ENCODE measurements at regions not wholly inside any gene's neighbourhood (a gene's known extent, or its start where the extent isn't known, plus 50 kb on each side); places are given as distances from the start of the nearest gene placed in this dataset.
"Not testable (repeated sequence)": the region's sequence is repeated elsewhere in the genome, so short reads cannot be mapped to it uniquely, and the experiment has no call there.

DNA sequence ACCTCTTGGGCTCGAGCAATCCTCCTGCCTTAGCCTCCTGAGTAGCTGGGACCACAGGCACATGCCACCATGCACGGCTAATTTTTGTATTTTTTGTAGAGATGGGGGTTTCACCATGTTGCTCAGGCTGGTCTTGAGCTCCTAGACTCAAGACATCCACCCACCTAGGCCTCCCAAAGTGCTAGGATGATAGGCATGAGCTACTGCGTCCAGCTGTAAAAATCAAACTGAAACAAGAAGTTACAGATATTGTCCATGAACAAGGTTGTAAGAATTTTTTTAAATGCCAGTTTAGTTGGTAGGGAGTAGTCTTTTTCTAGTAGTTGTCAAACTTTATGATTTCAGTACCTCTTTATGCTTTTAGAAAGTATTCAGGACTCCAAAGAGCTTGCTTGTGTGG, 424.4 kb upstream of the PMFBP1 start:
- no peak for DNase-seq (ENCODE audit: low read depth)
- no peaks in the 10 kb centered on the region for H3K9me3 ChIP-seq (ENCODE audit: control insufficient read depth, low read length)
- no peaks in the 10 kb centered on the region for H3K4me1 ChIP-seq (ENCODE audit: control insufficient read depth, insufficient read depth, low read length)
- H3K27me3 ChIP-seq (replicated peaks; ENCODE audit: control insufficient read depth, insufficient read depth, low read length): no peaks in the 10 kb centered on the region
- no peaks in the 10 kb centered on the region for H3K36me3 ChIP-seq (ENCODE audit: control insufficient read depth, insufficient read depth, low read length, severe bottlenecking)
- no peak overlapping the region for H3K4me3 ChIP-seq (ENCODE audit: low read length)
- no peak overlapping the region for H3K9ac ChIP-seq (ENCODE audit: low read length)

DNA sequence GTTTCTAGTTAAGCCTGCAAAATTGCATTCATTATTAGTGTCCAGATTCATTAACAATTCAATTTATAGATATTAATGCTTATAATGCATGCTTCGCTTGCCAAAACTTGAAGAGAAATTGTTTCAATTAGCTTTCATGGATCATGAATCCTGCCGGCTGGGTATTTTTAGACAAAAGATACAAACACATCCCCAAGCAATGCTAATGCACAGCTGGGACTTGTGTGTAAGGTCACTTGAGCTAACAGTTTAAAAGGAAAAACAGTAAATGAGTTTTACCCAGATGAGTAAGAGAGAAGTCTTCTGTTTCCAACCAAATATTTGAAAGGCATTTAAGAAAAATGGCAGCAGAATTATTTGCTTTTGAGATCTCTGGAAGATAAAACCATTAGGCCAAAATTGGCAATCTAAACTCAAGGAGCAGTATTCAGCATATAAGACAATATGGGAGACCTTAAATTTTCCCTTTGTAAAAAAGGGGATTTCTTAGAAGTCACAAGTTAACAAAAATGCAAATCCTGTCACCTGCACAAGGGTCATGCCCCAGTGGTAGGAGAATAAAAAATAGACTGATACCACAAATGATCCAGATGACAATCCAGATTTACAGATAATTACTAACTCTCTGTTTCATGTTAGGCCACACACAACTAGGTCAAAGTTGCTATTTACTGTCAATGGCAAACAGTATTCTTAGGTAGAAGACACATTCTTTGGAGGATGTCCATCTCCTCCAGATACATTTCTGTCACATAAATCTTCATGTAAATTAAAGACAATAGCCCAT, 418.4 kb upstream of the PMFBP1 start:
- Histone ChIP-seq H3K4me1 (ENCODE audit: control insufficient read depth, insufficient read depth, low read length) (no peaks in the 10 kb centered on the region), H3K36me3 (ENCODE audit: control insufficient read depth, insufficient read depth, low read length, severe bottlenecking) (no peaks in the 10 kb centered on the region), H3K27me3 (replicated peaks; ENCODE audit: control insufficient read depth, insufficient read depth, low read length) (no peaks in the 10 kb centered on the region), H3K9ac (ENCODE audit: low read length) (no peak overlapping the region), H3K9me3 (ENCODE audit: control insufficient read depth, low read length) (no peaks in the 10 kb centered on the region), H3K4me3 (ENCODE audit: low read length) (no peak overlapping the region)
- DNase-seq (ENCODE audit: low read depth): no peak

DNA sequence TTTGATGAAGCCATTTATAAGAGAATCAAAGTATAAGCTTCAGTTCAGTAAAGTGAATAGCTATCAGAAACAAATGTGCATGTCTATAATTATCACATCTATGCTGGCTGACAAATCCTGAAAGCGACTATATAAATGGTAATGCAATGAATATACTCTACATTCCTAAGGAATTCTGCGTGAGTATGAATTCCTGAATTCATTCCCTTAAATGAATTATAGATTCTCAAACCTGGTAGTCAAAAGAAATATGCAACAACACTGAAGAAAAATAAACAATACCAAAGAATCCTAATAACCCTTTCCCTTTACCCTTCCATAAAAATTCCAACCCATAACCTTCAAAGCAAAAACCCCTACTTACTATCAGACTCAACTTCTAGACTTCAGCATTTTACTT, 416.6 kb upstream of the PMFBP1 start:
- no peak for DNase-seq (ENCODE audit: low read depth)
- H3K4me3 ChIP-seq (ENCODE audit: low read length): no peak overlapping the region
- no peak overlapping the region for H3K9ac ChIP-seq (ENCODE audit: low read length)
- no peaks in the 10 kb centered on the region for H3K9me3 ChIP-seq (ENCODE audit: control insufficient read depth, low read length)
- no peaks in the 10 kb centered on the region for H3K27me3 ChIP-seq (replicated peaks; ENCODE audit: control insufficient read depth, insufficient read depth, low read length)
- no peaks in the 10 kb centered on the region for H3K4me1 ChIP-seq (ENCODE audit: control insufficient read depth, insufficient read depth, low read length)
- H3K36me3 ChIP-seq (ENCODE audit: control insufficient read depth, insufficient read depth, low read length, severe bottlenecking): no peaks in the 10 kb centered on the region

DNA sequence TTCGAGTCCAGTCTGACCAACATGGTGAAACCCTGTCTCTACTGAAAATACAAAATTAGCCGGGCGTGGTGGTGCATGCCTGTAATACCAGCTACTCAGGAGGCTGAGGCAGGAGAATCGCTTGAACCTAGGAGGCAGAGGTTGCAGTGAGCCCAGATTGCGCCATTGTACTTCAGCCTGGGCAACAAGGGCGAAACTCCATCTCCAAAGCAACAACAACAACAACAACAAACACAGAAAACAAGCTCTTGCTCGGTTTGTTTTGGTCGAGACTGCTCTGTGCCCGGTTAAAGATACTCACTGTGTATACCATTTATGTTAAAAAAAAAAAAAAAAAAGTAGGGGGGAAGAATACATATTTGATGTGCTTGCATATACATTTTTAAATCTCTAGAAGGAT, 406.1 kb upstream of the PMFBP1 start:
- not testable (repeated sequence) for DNase-seq (ENCODE audit: low read depth); H3K4me1 ChIP-seq (ENCODE audit: control insufficient read depth, insufficient read depth, low read length); H3K27me3 ChIP-seq (replicated peaks; ENCODE audit: control insufficient read depth, insufficient read depth, low read length); H3K4me3 ChIP-seq (ENCODE audit: low read length); H3K9me3 ChIP-seq (ENCODE audit: control insufficient read depth, low read length); H3K9ac ChIP-seq (ENCODE audit: low read length); H3K36me3 ChIP-seq (ENCODE audit: control insufficient read depth, insufficient read depth, low read length, severe bottlenecking)

DNA sequence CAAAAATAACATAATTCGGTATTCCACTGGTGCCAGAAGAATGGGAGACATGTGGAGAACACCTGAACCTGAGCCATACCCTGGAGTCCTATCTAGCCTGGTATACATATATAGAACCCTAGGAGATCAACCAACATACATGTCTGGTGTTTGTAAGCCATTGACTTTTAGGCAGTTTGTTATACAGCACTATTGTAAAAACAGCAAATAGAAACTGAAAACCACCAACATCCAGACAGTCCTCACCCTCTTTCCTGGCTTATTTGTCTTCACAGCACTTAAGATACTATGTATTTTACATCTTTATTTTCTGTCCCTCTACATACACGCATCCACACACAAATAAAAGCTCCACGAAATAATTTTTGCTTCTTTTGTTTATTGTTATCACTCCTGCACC, 404.2 kb upstream of the PMFBP1 start:
- Histone ChIP-seq H3K36me3 (ENCODE audit: control insufficient read depth, insufficient read depth, low read length, severe bottlenecking) (no peaks in the 10 kb centered on the region), H3K27me3 (replicated peaks; ENCODE audit: control insufficient read depth, insufficient read depth, low read length) (no peaks in the 10 kb centered on the region), H3K9ac (ENCODE audit: low read length) (no peak overlapping the region), H3K4me3 (ENCODE audit: low read length) (no peak overlapping the region), H3K9me3 (ENCODE audit: control insufficient read depth, low read length) (no peaks in the 10 kb centered on the region), H3K4me1 (ENCODE audit: control insufficient read depth, insufficient read depth, low read length) (no peaks in the 10 kb centered on the region)
- DNase-seq (ENCODE audit: low read depth): no peak

DNA sequence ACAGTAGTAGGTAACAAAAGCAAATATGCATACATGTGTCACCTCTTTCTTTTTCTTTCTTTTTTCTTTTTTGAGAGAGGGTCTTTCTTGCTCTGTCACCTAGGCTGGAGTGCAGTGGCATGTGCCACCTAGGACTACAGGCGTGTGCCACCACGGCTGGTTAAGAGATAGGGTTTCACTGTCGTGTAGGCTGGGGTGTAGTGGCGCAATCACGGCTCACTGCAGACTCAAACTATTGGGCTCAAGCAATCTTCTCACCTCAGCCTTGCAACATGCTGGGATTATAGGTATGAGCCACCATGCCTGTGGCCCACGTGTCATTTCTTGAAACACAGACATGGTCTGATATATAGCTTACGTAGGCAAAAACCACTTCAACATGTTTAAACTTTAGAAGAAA, 397.7 kb upstream of the PMFBP1 start:
- no peaks in the 10 kb centered on the region for H3K4me1 ChIP-seq (ENCODE audit: control insufficient read depth, insufficient read depth, low read length)
- no peaks in the 10 kb centered on the region for H3K27me3 ChIP-seq (replicated peaks; ENCODE audit: control insufficient read depth, insufficient read depth, low read length)
- DNase-seq (ENCODE audit: low read depth): no peak
- no peaks in the 10 kb centered on the region for H3K9me3 ChIP-seq (ENCODE audit: control insufficient read depth, low read length)
- no peak overlapping the region for H3K4me3 ChIP-seq (ENCODE audit: low read length)
- no peaks in the 10 kb centered on the region for H3K36me3 ChIP-seq (ENCODE audit: control insufficient read depth, insufficient read depth, low read length, severe bottlenecking)
- H3K9ac ChIP-seq (ENCODE audit: low read length): no peak overlapping the region

DNA sequence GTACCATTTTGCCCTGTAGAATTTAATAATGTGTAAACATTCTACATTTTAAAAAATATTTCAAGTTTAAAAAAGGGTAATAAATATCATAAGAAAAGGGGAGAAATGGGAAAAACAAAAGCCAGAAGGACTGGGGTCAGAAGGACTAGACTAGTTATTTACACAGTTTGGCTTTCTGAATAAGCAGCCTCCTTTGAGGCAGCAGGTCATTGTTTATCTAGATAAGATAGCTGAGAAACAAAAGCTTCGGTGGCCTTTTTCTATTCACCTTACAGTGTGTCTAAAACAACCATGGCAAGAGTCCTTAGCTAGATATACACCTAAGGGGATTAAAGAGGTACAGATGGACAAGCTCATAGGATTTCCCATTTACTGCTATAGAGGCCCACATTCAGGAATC, 396.5 kb upstream of the PMFBP1 start:
- H3K27me3 ChIP-seq (replicated peaks; ENCODE audit: control insufficient read depth, insufficient read depth, low read length): no peaks in the 10 kb centered on the region
- no peaks in the 10 kb centered on the region for H3K9me3 ChIP-seq (ENCODE audit: control insufficient read depth, low read length)
- H3K4me3 ChIP-seq (ENCODE audit: low read length): no peak overlapping the region
- no peak overlapping the region for H3K9ac ChIP-seq (ENCODE audit: low read length)
- no peak for DNase-seq (ENCODE audit: low read depth)
- no peaks in the 10 kb centered on the region for H3K4me1 ChIP-seq (ENCODE audit: control insufficient read depth, insufficient read depth, low read length)
- H3K36me3 ChIP-seq (ENCODE audit: control insufficient read depth, insufficient read depth, low read length, severe bottlenecking): no peaks in the 10 kb centered on the region

DNA sequence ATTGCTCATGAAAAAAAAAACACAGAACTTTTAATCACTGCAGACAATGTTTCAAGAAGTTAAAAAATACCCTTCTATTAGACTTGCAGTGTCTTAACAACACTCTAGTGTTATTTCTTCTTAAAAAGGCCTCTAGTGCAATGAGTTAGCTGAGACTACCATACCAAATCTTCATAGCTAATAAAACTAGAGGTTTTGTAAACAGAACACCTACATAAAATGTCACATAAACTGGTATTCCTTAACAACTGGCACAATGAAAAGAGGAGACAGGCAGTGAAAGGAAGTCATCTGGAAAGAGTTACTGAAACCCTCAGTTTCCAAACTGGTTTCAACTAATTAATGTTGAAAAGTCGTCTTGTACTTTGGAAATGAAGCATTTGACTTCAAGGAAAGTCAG, 394.2 kb upstream of the PMFBP1 start:
- Histone ChIP-seq H3K9me3 (ENCODE audit: control insufficient read depth, low read length) (no peaks in the 10 kb centered on the region), H3K9ac (ENCODE audit: low read length) (no peak overlapping the region), H3K36me3 (ENCODE audit: control insufficient read depth, insufficient read depth, low read length, severe bottlenecking) (no peaks in the 10 kb centered on the region), H3K4me3 (ENCODE audit: low read length) (no peak overlapping the region), H3K27me3 (replicated peaks; ENCODE audit: control insufficient read depth, insufficient read depth, low read length) (no peaks in the 10 kb centered on the region), H3K4me1 (ENCODE audit: control insufficient read depth, insufficient read depth, low read length) (no peaks in the 10 kb centered on the region)
- DNase-seq (ENCODE audit: low read depth): no peak

DNA sequence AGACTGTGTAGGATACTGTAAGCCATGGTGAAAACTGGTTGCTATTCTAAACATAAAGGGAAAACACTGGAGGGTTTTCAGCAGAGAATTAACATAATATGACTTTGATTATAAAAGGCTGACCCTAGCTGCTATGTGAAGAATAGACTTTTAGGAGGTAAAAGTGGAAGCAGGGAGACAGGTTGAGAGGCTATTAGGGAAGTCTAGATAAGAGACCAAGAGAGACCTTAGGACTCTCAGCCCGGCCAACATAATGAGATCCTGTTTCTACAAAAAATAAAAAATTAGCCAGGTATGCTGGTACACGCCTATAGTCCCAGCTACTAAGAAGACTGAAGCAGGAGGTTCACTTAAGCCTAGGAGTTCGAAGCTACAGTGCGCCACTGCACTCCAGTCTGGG, 393.2 kb upstream of the PMFBP1 start:
- Histone ChIP-seq H3K36me3 (ENCODE audit: control insufficient read depth, insufficient read depth, low read length, severe bottlenecking) (no peaks in the 10 kb centered on the region), H3K9ac (ENCODE audit: low read length) (no peak overlapping the region), H3K4me3 (ENCODE audit: low read length) (no peak overlapping the region), H3K9me3 (ENCODE audit: control insufficient read depth, low read length) (no peaks in the 10 kb centered on the region), H3K4me1 (ENCODE audit: control insufficient read depth, insufficient read depth, low read length) (peaks cover 4% of the 10 kb centered on the region), H3K27me3 (replicated peaks; ENCODE audit: control insufficient read depth, insufficient read depth, low read length) (no peaks in the 10 kb centered on the region)
- no peak for DNase-seq (ENCODE audit: low read depth)

DNA sequence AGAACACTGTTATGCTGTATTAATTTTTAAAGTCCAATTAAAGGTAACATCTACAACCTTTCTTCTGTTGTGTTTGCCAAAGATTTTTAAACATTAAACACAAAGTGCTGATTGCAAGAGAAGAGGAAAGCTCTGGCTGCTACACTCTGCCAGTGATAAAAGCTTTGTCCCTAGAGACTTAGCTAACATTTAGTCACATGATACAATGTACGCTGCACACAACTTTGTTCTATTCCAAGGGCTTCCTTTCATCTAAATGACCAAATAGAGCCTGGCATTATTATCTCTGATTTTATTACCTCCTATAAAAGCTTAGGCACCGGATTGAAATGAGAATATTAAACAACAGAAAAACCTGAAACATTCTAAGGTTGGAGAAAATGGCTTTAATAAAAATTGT, 388.7 kb upstream of the PMFBP1 start:
- H3K36me3 ChIP-seq (ENCODE audit: control insufficient read depth, insufficient read depth, low read length, severe bottlenecking): no peaks in the 10 kb centered on the region
- H3K4me3 ChIP-seq (ENCODE audit: low read length): no peak overlapping the region
- peaks cover 4% of the 10 kb centered on the region for H3K4me1 ChIP-seq (ENCODE audit: control insufficient read depth, insufficient read depth, low read length)
- no peaks in the 10 kb centered on the region for H3K27me3 ChIP-seq (replicated peaks; ENCODE audit: control insufficient read depth, insufficient read depth, low read length)
- H3K9ac ChIP-seq (ENCODE audit: low read length): no peak overlapping the region
- H3K9me3 ChIP-seq (ENCODE audit: control insufficient read depth, low read length): no peaks in the 10 kb centered on the region
- no peak for DNase-seq (ENCODE audit: low read depth)

DNA sequence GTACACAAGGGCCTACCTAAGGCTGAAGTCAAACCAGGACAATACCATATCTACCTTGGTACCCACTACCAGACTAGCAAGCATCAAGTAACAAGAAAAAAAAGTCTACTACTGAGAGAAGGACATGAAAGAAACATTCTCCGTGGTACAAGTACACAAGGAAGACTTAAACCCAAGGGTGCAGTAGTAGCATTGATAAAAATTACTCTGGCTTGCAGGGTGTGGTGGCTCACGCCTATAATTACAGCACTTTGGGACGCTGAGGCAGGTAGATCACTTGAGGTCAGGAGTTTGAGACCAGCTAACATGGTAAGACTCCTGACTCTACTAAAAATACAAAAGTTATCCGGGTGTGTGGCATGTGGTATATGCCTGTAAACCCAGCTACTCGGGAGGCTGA, 386.5 kb upstream of the PMFBP1 start:
- Histone ChIP-seq H3K4me3 (ENCODE audit: low read length) (no peak overlapping the region), H3K4me1 (ENCODE audit: control insufficient read depth, insufficient read depth, low read length) (peaks cover 4% of the 10 kb centered on the region), H3K9ac (ENCODE audit: low read length) (no peak overlapping the region), H3K36me3 (ENCODE audit: control insufficient read depth, insufficient read depth, low read length, severe bottlenecking) (no peaks in the 10 kb centered on the region), H3K9me3 (ENCODE audit: control insufficient read depth, low read length) (no peaks in the 10 kb centered on the region), H3K27me3 (replicated peaks; ENCODE audit: control insufficient read depth, insufficient read depth, low read length) (no peaks in the 10 kb centered on the region)
- no peak for DNase-seq (ENCODE audit: low read depth)

DNA sequence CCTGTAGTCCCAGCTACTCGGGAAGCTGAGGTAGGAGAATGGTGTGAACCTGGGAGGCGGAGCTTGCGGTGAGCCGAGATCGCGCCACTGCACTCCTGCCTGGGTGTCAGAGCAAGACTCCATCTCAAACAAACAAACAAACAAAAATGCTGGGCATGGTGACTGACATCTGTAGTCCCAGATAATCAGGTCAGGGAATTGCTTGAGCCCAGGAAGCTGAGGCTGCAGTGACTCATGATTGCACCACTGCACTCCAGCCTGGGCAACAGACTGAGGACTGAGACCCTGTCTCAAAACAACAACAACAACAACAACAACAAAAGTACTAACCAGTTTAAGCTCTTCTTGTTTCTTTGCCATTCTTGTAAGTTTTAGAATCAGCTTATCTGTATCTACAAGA, 383.0 kb upstream of the PMFBP1 start:
- Histone ChIP-seq H3K9me3 (ENCODE audit: control insufficient read depth, low read length) (peaks cover 4% of the 10 kb centered on the region), H3K36me3 (ENCODE audit: control insufficient read depth, insufficient read depth, low read length, severe bottlenecking) (no peaks in the 10 kb centered on the region), H3K27me3 (replicated peaks; ENCODE audit: control insufficient read depth, insufficient read depth, low read length) (no peaks in the 10 kb centered on the region), H3K4me3 (ENCODE audit: low read length) (no peak overlapping the region), H3K9ac (ENCODE audit: low read length) (no peak overlapping the region), H3K4me1 (ENCODE audit: control insufficient read depth, insufficient read depth, low read length) (no peaks in the 10 kb centered on the region)
- peak; percentile 31 for DNase-seq (ENCODE audit: low read depth)
